Endothelial cell of umbilical vein (primary cell): ENCODE measurements at regions not wholly inside any gene's neighbourhood (a gene's known extent, or its start where the extent isn't known, plus 50 kb on each side); places are given as distances from the start of the nearest gene placed in this dataset.

Experiments used
- BruUV-seq: library from RNA; stranded (reverse); fragments of 400-500 nt; replicated peaks from 2 replicates; lab custom pipeline; 2021; lab: Mats Ljungman, UMichigan
- CTCF ChIA-PET: fragments of 300-600, 350-600 bp; sonication (Branson Sonifier 250); formaldehyde crosslinking; loops from one replicate; lab custom pipeline; 2021; ENCODE audit warnings: antibody characterized with exemption, inconsistent platforms; lab: Charles Lee
- POLR2A ChIA-PET: fragments of 300-600, 350-600 bp; sonication (Branson Sonifier 250); formaldehyde crosslinking; loops from one replicate; lab custom pipeline; 2021; ENCODE audit warnings: antibody characterized with exemption, inconsistent platforms; lab: Charles Lee
- DNase-seq: peaks from one replicate; pipeline ENCODE4 v3.0.0-alpha.2; 2011; ENCODE audit warnings: low read depth, low spot score
- FAIRE-seq: peaks from 2 replicates; lab custom pipeline; 2011; peaks lifted over from hg19 to GRCh38; lab: Jason Lieb, UNC
- H2AFZ ChIP-seq: 2 replicates; pipeline ENCODE4 v1.6.0; 2012; ENCODE audit warnings: low read depth, low read length, control low read depth, inconsistent platforms
- H3K27ac ChIP-seq: 2 replicates; pipeline ENCODE4 v1.5.1; 2011; ENCODE audit warnings: low read depth, mild to moderate bottlenecking, control low read depth, low read length, moderate library complexity; ENCODE audit not compliant: insufficient read depth
- H3K27me3 ChIP-seq, 2 experiments: 2 replicates each; pipeline versions ENCODE4 v1.6.0 to v1.6.1; 2011; ENCODE audit warnings: low read length in 2 of 2, mixed read lengths in 1 of 2; ENCODE audit not compliant: control insufficient read depth in 2 of 2, insufficient read depth in 2 of 2
- H3K36me3 ChIP-seq, 2 experiments: 2 replicates in 1 of 2; 3 replicates in 1 of 2; pipeline ENCODE4 v1.5.1; 2011; ENCODE audit warnings: low read length in 2 of 2, mild to moderate bottlenecking in 1 of 2, moderate library complexity in 1 of 2; ENCODE audit not compliant: control insufficient read depth in 2 of 2, insufficient read depth in 2 of 2; ENCODE audit errors: extremely low read depth in 1 of 2
- H3K4me1 ChIP-seq: 3 replicates; pipeline ENCODE4 v1.5.1; 2011; ENCODE audit warnings: mild to moderate bottlenecking, low read length; ENCODE audit not compliant: control insufficient read depth, insufficient read depth; ENCODE audit errors: extremely low read depth
- H3K4me2 ChIP-seq: 2 replicates; pipeline ENCODE4 v1.6.1; 2011; ENCODE audit warnings: low read length, control low read depth, mixed read lengths; ENCODE audit not compliant: insufficient read depth
- H3K4me3 ChIP-seq, 3 experiments: fragments of 200-600 bp in 1 of 3; sonication (generic), shearing (Covaris generic) in 1 of 3; replicated peaks in 1 of 3; 2 replicates each; pipeline ENCODE4 v1.5.1; 2011 to 2016; ENCODE audit warnings: control low read depth in 3 of 3, low read length in 3 of 3, mild to moderate bottlenecking in 2 of 3, inconsistent platforms in 1 of 3, low read depth in 1 of 3, moderate library complexity in 1 of 3; ENCODE audit not compliant: insufficient read depth in 1 of 3
- H3K79me2 ChIP-seq: 2 replicates; pipeline ENCODE4 v1.6.0; 2012; ENCODE audit warnings: low read length, inconsistent platforms; ENCODE audit not compliant: control insufficient read depth, insufficient read depth
- H3K9ac ChIP-seq: replicated peaks from 2 replicates; pipeline ENCODE3; 2011; ENCODE audit warnings: low read length, control low read depth; ENCODE audit not compliant: insufficient read depth; ENCODE audit errors: extremely low read depth
- H3K9me1 ChIP-seq: replicated peaks from 3 replicates; pipeline ENCODE4 v1.6.0; 2011; ENCODE audit warnings: mild to moderate bottlenecking, low read length; ENCODE audit not compliant: control insufficient read depth, insufficient read depth; ENCODE audit errors: extremely low read depth
- H3K9me3 ChIP-seq: replicated peaks from 2 replicates; pipeline ENCODE4 v1.5.1; 2012; ENCODE audit warnings: low read length, inconsistent platforms; ENCODE audit not compliant: control insufficient read depth, insufficient read depth
- H4K20me1 ChIP-seq: replicated peaks from 2 replicates; pipeline ENCODE3; 2011; ENCODE audit warnings: mild to moderate bottlenecking, low read length; ENCODE audit not compliant: control insufficient read depth, insufficient read depth; ENCODE audit errors: extremely low read depth
- EZH2 ChIP-seq: IDR thresholded peaks from 2 replicates; pipeline ENCODE4 v1.6.1; 2012; ENCODE audit warnings: borderline replicate concordance, low read depth, mild to moderate bottlenecking, moderate library complexity, low read length, inconsistent platforms; ENCODE audit not compliant: severe bottlenecking
- FOS ChIP-seq: IDR thresholded peaks from 2 replicates; pipeline ENCODE4 v1.6.1; 2011; ENCODE audit warnings: mild to moderate bottlenecking, low read length, moderate library complexity, borderline replicate concordance; ENCODE audit not compliant: insufficient read depth
- GATA2 ChIP-seq: IDR thresholded peaks from 2 replicates; pipeline ENCODE4 v1.7.0; 2011; ENCODE audit warnings: low read depth, mild to moderate bottlenecking, moderate library complexity, mixed read lengths, low read length; ENCODE audit not compliant: insufficient read length, insufficient read depth
- JUN ChIP-seq: IDR thresholded peaks from 2 replicates; pipeline ENCODE4 v1.6.1; 2011; ENCODE audit warnings: borderline replicate concordance, low read depth; ENCODE audit not compliant: insufficient read length, insufficient read depth
- MYC ChIP-seq: IDR thresholded peaks from one replicate; pipeline ENCODE4 v1.6.1; 2011; ENCODE audit warnings: mild to moderate bottlenecking, low read depth, low read length
- POLR2A ChIP-seq: IDR thresholded peaks from 2 replicates; pipeline ENCODE4 v1.6.1; 2012; ENCODE audit warnings: low read depth, mild to moderate bottlenecking, control low read depth, low read length
- POLR2AphosphoS5 ChIP-seq: IDR thresholded peaks from 2 replicates; pipeline ENCODE4 v1.6.1; 2012; ENCODE audit warnings: low read depth, mild to moderate bottlenecking, control low read depth, low read length, moderate library complexity; ENCODE audit not compliant: insufficient read depth
- dilution Hi-C: fragments of 300-500 bp; cut with MboI; formaldehyde crosslinking; loops from one replicate; pipeline ENCODE4 v1.15.0; 2019; ENCODE audit warnings: low sequenced_read_pairs; ENCODE audit not compliant: extremely low pct_ligation_motif_present
- intact Hi-C: fragments of 100-400 bp; cut with micrococcal nuclease; formaldehyde crosslinking; loops from one replicate; pipeline ENCODE4 v1.10.0; 2022
- TF ChIP-seq, protein P1 (sequence below): IDR thresholded peaks from 2 replicates; pipeline ENCODE4 v1.6.1; 2011; ENCODE audit not compliant: insufficient read depth, insufficient read length
- TF ChIP-seq, protein P2 (sequence below), 2 donors: IDR thresholded peaks; 1 replicate in 1 of 2; 2 replicates in 1 of 2; pipeline ENCODE4 v1.5.1; 2011; ENCODE audit warnings: low read length in 2 of 2, mild to moderate bottlenecking in 2 of 2, moderate library complexity in 2 of 2, control low read depth in 1 of 2, inconsistent platforms in 1 of 2, low read depth in 1 of 2; ENCODE audit not compliant: insufficient read depth in 1 of 2; ENCODE audit errors: extremely low read depth in 1 of 2

DNA sequence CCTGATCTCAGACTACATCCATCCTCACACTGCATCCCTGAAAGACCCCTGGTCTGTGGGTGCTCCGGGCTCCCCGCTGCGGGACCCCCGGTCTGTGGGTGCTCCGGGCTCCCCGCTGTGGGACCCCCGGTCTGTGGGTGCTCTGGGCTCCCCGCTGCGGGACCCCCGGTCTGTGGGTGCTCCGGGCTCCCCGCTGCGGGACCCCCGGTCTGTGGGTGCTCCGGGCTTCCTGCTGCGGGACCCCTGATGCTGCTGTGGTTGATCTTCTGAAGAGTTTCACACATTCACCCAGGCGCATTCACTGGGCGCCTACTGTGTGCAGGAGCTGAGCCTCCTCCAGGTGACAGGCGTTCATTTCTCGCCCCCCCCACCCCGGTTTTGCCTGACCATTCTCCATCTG lies 162.7 kb upstream of the SALL3 start:
- dilution Hi-C loops (no loop called here), intact Hi-C loops (no loop called here)
- Histone ChIP-seq H3K27me3 (no peaks in the 10 kb centered on the region), H3K9ac (no peak overlapping the region), H3K4me2 (no peak overlapping the region), H3K4me1 (no peaks in the 10 kb centered on the region), H3K9me3 (peaks cover 2% of the 10 kb centered on the region), H4K20me1 (no peaks in the 10 kb centered on the region), H3K9me1 (no peaks in the 10 kb centered on the region), H3K36me3 (no peaks in the 10 kb centered on the region), H2AFZ (no peak overlapping the region), H3K27ac (no peak overlapping the region), H3K4me3 (no peak overlapping the region), H3K79me2 (no peaks in the 10 kb centered on the region)
- no TSS peak for BruUV-seq
- no peak for FAIRE-seq
- no peak for DNase-seq
- ChIA-PET POLR2A (no interaction called here), CTCF (no interaction called here)
- TF ChIP-seq JUN (no peak), POLR2AphosphoS5 (no peak), MYC (no peak), GATA2 (no peak), POLR2A (no peak), FOS (no peak), EZH2 (no peak)
- TF ChIP-seq, protein P1, sequence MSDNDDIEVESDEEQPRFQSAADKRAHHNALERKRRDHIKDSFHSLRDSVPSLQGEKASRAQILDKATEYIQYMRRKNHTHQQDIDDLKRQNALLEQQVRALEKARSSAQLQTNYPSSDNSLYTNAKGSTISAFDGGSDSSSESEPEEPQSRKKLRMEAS, result no peak
- TF ChIP-seq, protein P2, sequence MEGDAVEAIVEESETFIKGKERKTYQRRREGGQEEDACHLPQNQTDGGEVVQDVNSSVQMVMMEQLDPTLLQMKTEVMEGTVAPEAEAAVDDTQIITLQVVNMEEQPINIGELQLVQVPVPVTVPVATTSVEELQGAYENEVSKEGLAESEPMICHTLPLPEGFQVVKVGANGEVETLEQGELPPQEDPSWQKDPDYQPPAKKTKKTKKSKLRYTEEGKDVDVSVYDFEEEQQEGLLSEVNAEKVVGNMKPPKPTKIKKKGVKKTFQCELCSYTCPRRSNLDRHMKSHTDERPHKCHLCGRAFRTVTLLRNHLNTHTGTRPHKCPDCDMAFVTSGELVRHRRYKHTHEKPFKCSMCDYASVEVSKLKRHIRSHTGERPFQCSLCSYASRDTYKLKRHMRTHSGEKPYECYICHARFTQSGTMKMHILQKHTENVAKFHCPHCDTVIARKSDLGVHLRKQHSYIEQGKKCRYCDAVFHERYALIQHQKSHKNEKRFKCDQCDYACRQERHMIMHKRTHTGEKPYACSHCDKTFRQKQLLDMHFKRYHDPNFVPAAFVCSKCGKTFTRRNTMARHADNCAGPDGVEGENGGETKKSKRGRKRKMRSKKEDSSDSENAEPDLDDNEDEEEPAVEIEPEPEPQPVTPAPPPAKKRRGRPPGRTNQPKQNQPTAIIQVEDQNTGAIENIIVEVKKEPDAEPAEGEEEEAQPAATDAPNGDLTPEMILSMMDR (IDR thresholded peaks at IDR 0.05; ENCODE audit: extremely low read depth in 1 of 2, insufficient read depth in 1 of 2, low read depth in 1 of 2, low read length in 2 of 2), result no peak
